ENCODE measurements at regions not wholly inside any gene's neighbourhood (a gene's known extent, or its start where the extent isn't known, plus 50 kb on each side); places are given as distances from the start of the nearest gene placed in this dataset.

- no peak for TF ChIP-seq CTCF (IDR thresholded peaks at IDR 0.05; ENCODE audit: low read depth, low read length, missing control alignments)
These were observed 95.7 kb upstream of the UBL3 start for GRCh38 chr13:29946093-29946492.

DNA sequence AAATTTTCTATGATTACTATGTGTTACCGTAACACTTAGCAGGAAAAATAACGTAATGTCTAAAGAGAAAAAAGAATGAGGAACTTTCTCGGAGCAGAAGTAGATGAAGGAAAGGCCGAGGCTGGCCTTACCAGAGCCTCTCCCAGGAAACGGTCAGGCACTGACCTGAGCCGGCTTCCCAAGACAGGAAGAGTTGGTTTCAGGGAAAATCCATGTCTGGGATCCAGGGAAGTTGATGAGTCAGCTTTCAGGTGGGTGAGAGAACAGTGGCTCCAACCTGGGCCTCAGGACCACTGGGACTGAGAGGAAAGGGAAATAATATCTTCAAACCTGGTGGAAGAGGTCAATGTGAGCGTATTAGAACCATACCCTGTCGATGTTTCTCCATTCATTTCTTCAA, 93.3 kb upstream of the UBL3 start:
- no peak for DNase-seq (ENCODE audit: extremely low read depth, low read depth)
- TF ChIP-seq CTCF (IDR thresholded peaks at IDR 0.05; ENCODE audit: low read depth, low read length, missing control alignments), result no peak
- no peak overlapping the region for H3K4me3 ChIP-seq (replicated peaks; ENCODE audit: low read depth, low read length)

More at GRCh38 chr13:29946093-29946492, 95.7 kb upstream of the UBL3 start:
- no peak overlapping the region for H3K4me3 ChIP-seq (replicated peaks; ENCODE audit: low read depth, low read length)
- no peak for DNase-seq (ENCODE audit: extremely low read depth, low read depth)

- TF ChIP-seq CTCF (IDR thresholded peaks at IDR 0.05; ENCODE audit: low read depth, low read length, missing control alignments), result no peak
- no peak for DNase-seq (ENCODE audit: extremely low read depth, low read depth)
These were observed 92.9 kb upstream of the UBL3 start for GRCh38 chr13:29943273-29943672.

GRCh38 chr13:29940715-29941114, 90.3 kb upstream of the UBL3 start:
- no peak overlapping the region for H3K4me3 ChIP-seq (replicated peaks; ENCODE audit: low read depth, low read length)
- no peak for TF ChIP-seq CTCF (IDR thresholded peaks at IDR 0.05; ENCODE audit: low read depth, low read length, missing control alignments)
- DNase-seq (ENCODE audit: extremely low read depth, low read depth), result no peak

More at GRCh38 chr13:29943273-29943672, 92.9 kb upstream of the UBL3 start:
- no peak overlapping the region for H3K4me3 ChIP-seq (replicated peaks; ENCODE audit: low read depth, low read length)

DNA sequence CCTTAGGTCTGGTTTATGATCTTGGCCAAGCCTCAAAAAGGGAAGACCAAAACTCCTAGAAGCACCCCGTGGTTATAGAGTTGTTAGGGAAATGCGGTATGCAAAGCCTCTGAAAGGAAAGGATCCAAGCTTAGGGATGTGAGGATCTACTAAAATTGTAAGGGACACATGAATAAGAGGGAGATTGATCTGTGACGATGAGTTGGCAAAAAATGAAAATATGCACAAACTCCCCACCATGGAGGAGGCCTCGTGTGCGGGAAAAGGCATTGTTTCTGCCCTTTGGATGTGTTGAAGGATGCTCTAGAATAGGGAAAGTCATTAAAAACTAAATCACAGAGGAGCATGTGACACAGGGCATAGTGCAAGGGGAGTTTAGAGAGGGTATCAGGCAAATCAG, 88.7 kb upstream of the UBL3 start:
- TF ChIP-seq CTCF (IDR thresholded peaks at IDR 0.05; ENCODE audit: low read depth, low read length, missing control alignments), result no peak
- no peak for DNase-seq (ENCODE audit: extremely low read depth, low read depth)
- H3K4me3 ChIP-seq (replicated peaks; ENCODE audit: low read depth, low read length), result no peak overlapping the region

- DNase-seq (ENCODE audit: extremely low read depth, low read depth), result no peak
- peak; percentile 1 for TF ChIP-seq CTCF (IDR thresholded peaks at IDR 0.05; ENCODE audit: low read depth, low read length, missing control alignments)
These were observed 87.4 kb upstream of the UBL3 start for GRCh38 chr13:29937841-29938240.

DNA sequence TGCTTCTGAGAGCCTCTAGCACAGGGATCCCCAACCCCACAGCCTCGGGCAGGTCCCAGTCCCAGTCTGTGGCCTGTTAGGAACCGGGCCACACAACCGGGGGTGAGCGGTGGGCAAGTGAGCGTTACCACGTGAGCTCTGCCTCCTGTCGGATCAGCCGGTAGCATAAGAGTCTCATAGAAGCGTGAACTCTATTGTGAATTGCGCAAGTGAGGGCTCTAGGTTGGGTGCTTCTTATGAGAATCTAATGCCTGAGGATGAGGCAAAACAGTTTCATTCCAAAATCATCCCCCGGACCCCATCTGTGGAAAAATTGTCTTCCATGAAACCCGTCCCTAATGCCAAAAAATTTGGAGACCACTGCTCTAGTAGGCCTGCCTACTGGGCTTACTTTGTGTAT, 87.0 kb upstream of the UBL3 start:
- TF ChIP-seq CTCF (IDR thresholded peaks at IDR 0.05; ENCODE audit: low read depth, low read length, missing control alignments), result no peak
- DNase-seq (ENCODE audit: extremely low read depth, low read depth), result no peak
- no peak overlapping the region for H3K4me3 ChIP-seq (replicated peaks; ENCODE audit: low read depth, low read length)

More at GRCh38 chr13:29937841-29938240, 87.4 kb upstream of the UBL3 start:
- H3K4me3 ChIP-seq (replicated peaks; ENCODE audit: low read depth, low read length), result no peak overlapping the region

All from HFF-Myc (cell line).